DND-41 (cell line): ENCODE measurements at regions not wholly inside any gene's neighbourhood (a gene's known extent, or its start where the extent isn't known, plus 50 kb on each side); places are given as distances from the start of the nearest gene placed in this dataset.

Experiments used
- ATAC-seq: fragments of 200-7000 bp; cut with Tn5 transposase; 3 replicates; pipeline ENCODE4 v1.9.1; 2021; ENCODE audit warnings: low read depth; ENCODE audit not compliant: insufficient read depth
- DNase-seq: peaks from one replicate; pipeline ENCODE4 v3.0.0-alpha.2; 2020
- H2AFZ ChIP-seq: 2 replicates; pipeline ENCODE4 v1.6.0; 2012; ENCODE audit warnings: low read depth, low read length
- H3K27ac ChIP-seq: 2 replicates; pipeline ENCODE4 v1.5.1; 2012; ENCODE audit warnings: low read length, inconsistent platforms
- H3K27me3 ChIP-seq: fragments of 200-600 bp; sonication (generic); 2 replicates; pipeline ENCODE4 v1.6.0; 2012; ENCODE audit warnings: low read length, mild to moderate bottlenecking, inconsistent platforms; ENCODE audit not compliant: insufficient read depth, poor library complexity
- H3K36me3 ChIP-seq: 2 replicates; pipeline ENCODE4 v1.5.1; 2012; ENCODE audit warnings: low read length, inconsistent platforms; ENCODE audit not compliant: insufficient read depth
- H3K4me1 ChIP-seq: 2 replicates; pipeline ENCODE4 v1.5.1; 2012; ENCODE audit warnings: mild to moderate bottlenecking, low read length; ENCODE audit not compliant: insufficient read depth
- H3K4me2 ChIP-seq: 2 replicates; pipeline ENCODE4 v1.6.0; 2012; ENCODE audit warnings: mild to moderate bottlenecking, moderate library complexity, low read length, inconsistent platforms; ENCODE audit not compliant: insufficient read depth
- H3K4me3 ChIP-seq, 2 experiments: fragments of 200-600 bp in 1 of 2; shearing (Covaris generic) in 1 of 2; 2 replicates each; pipeline ENCODE4 v1.5.1; 2012 to 2016; ENCODE audit warnings: inconsistent platforms in 2 of 2, low read length in 2 of 2, mild to moderate bottlenecking in 2 of 2, low read depth in 1 of 2, moderate library complexity in 1 of 2
- H3K79me2 ChIP-seq: 2 replicates; pipeline ENCODE4 v1.6.0; 2012; ENCODE audit warnings: low read length, inconsistent platforms; ENCODE audit not compliant: insufficient read depth
- H3K9ac ChIP-seq: 2 replicates; pipeline ENCODE4 v1.6.0; 2012; ENCODE audit warnings: low read depth, mild to moderate bottlenecking, inconsistent platforms, low read length, moderate library complexity
- H3K9me3 ChIP-seq: 2 replicates; pipeline ENCODE4 v1.5.1; 2012; ENCODE audit warnings: low read length, moderate library complexity, mild to moderate bottlenecking, inconsistent platforms; ENCODE audit not compliant: insufficient read depth, severe bottlenecking
- H4K20me1 ChIP-seq: 2 replicates; pipeline ENCODE4 v1.6.0; 2012; ENCODE audit warnings: low read length; ENCODE audit not compliant: insufficient read depth
- EZH2 ChIP-seq: IDR thresholded peaks from 3 replicates; pipeline ENCODE4 v1.6.1; 2012; ENCODE audit warnings: borderline replicate concordance, low read depth, mild to moderate bottlenecking, moderate library complexity, low read length, inconsistent platforms; ENCODE audit not compliant: severe bottlenecking
- TF ChIP-seq, protein P1 (sequence below): IDR thresholded peaks from 2 replicates; pipeline ENCODE4 v1.5.1; 2012; ENCODE audit warnings: borderline replicate concordance, low read length, moderate library complexity, mild to moderate bottlenecking; ENCODE audit not compliant: poor library complexity, severe bottlenecking; ENCODE audit errors: extremely low read depth

GRCh38 chr10:90199513-90199912 lies 498.1 kb downstream of the KIF20B start:
- Histone ChIP-seq H2AFZ (no peak overlapping the region), H3K4me1 (no peaks in the 10 kb centered on the region), H3K36me3 (no peaks in the 10 kb centered on the region), H4K20me1 (no peaks in the 10 kb centered on the region), H3K9me3 (no peaks in the 10 kb centered on the region), H3K4me2 (no peak overlapping the region), H3K4me3 (no peak overlapping the region), H3K9ac (no peak overlapping the region), H3K27ac (no peak overlapping the region), H3K27me3 (peaks cover 3% of the 10 kb centered on the region), H3K79me2 (no peaks in the 10 kb centered on the region)
- TF ChIP-seq, protein P1, sequence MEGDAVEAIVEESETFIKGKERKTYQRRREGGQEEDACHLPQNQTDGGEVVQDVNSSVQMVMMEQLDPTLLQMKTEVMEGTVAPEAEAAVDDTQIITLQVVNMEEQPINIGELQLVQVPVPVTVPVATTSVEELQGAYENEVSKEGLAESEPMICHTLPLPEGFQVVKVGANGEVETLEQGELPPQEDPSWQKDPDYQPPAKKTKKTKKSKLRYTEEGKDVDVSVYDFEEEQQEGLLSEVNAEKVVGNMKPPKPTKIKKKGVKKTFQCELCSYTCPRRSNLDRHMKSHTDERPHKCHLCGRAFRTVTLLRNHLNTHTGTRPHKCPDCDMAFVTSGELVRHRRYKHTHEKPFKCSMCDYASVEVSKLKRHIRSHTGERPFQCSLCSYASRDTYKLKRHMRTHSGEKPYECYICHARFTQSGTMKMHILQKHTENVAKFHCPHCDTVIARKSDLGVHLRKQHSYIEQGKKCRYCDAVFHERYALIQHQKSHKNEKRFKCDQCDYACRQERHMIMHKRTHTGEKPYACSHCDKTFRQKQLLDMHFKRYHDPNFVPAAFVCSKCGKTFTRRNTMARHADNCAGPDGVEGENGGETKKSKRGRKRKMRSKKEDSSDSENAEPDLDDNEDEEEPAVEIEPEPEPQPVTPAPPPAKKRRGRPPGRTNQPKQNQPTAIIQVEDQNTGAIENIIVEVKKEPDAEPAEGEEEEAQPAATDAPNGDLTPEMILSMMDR, result no peak
- TF ChIP-seq EZH2, result no peak
- ATAC-seq, result no peak
- DNase-seq, result no peak

- H3K9ac ChIP-seq, result no peak overlapping the region
- ATAC-seq, result no peak
- no peak overlapping the region for H3K4me2 ChIP-seq
These were observed 503.0 kb downstream of the KIF20B start for GRCh38 chr10:90204131-90204955.

GRCh38 chr10:90204956-90205314 lies 503.5 kb downstream of the KIF20B start:
- Histone ChIP-seq H4K20me1 (no peaks in the 10 kb centered on the region), H3K36me3 (no peaks in the 10 kb centered on the region), H3K27ac (no peak overlapping the region), H3K79me2 (no peaks in the 10 kb centered on the region), H3K9ac (no peak overlapping the region), H3K27me3 (peaks cover 6% of the 10 kb centered on the region), H2AFZ (no peak overlapping the region), H3K4me2 (no peak overlapping the region), H3K9me3 (no peaks in the 10 kb centered on the region), H3K4me1 (no peaks in the 10 kb centered on the region), H3K4me3 (no peak overlapping the region)
- DNase-seq (no peak), ATAC-seq (no peak)
- TF ChIP-seq, protein P1, result no peak

More at GRCh38 chr10:90204131-90204955, 503.0 kb downstream of the KIF20B start:
- no peaks in the 10 kb centered on the region for H3K36me3 ChIP-seq
- no peaks in the 10 kb centered on the region for H4K20me1 ChIP-seq
- H3K4me1 ChIP-seq, result no peaks in the 10 kb centered on the region
- DNase-seq, result no peak
- peaks cover 6% of the 10 kb centered on the region for H3K27me3 ChIP-seq
- H3K27ac ChIP-seq, result no peak overlapping the region
- H2AFZ ChIP-seq, result no peak overlapping the region
- H3K9me3 ChIP-seq, result no peaks in the 10 kb centered on the region
- no peak for TF ChIP-seq EZH2
- TF ChIP-seq, protein P1, result no peak
- H3K4me3 ChIP-seq, result no peak overlapping the region
- no peaks in the 10 kb centered on the region for H3K79me2 ChIP-seq
